Trophoblast cell (in vitro differentiated cells and primary cell): ENCODE measurements at regions not wholly inside any gene's neighbourhood (a gene's known extent, or its start where the extent isn't known, plus 50 kb on each side); places are given as distances from the start of the nearest gene placed in this dataset.

Source experiments
- DNase-seq, 2 donors: peaks; one replicate each; pipeline ENCODE4 v3.0.0-alpha.2; 2016
- H2AFZ ChIP-seq: 2 replicates; pipeline ENCODE4 v1.6.1; 2013; ENCODE audit warnings: low read length, moderate library complexity, mild to moderate bottlenecking; ENCODE audit not compliant: insufficient read depth, poor library complexity
- H2AK5ac ChIP-seq: 2 replicates; pipeline ENCODE4 v1.6.1; 2013; ENCODE audit warnings: mild to moderate bottlenecking, low read length
- H2BK120ac ChIP-seq: 2 replicates; pipeline ENCODE4 v1.6.1; 2013; ENCODE audit warnings: low read length, mild to moderate bottlenecking, moderate library complexity; ENCODE audit not compliant: insufficient read depth, poor library complexity
- H2BK12ac ChIP-seq: 2 replicates; pipeline ENCODE4 v1.6.1; 2013; ENCODE audit warnings: mild to moderate bottlenecking, low read length, moderate library complexity
- H2BK5ac ChIP-seq: 2 replicates; pipeline ENCODE4 v1.6.1; 2013; ENCODE audit warnings: low read length, low read depth, moderate library complexity, mild to moderate bottlenecking; ENCODE audit not compliant: poor library complexity
- H3K14ac ChIP-seq: 2 replicates; pipeline ENCODE4 v1.6.1; 2013; ENCODE audit warnings: mild to moderate bottlenecking, low read length
- H3K18ac ChIP-seq: 2 replicates; pipeline ENCODE4 v1.6.1; 2013; ENCODE audit warnings: mild to moderate bottlenecking, low read length
- H3K23ac ChIP-seq: 2 replicates; pipeline ENCODE4 v1.6.1; 2013; ENCODE audit warnings: low read length
- H3K27ac ChIP-seq: 2 replicates; pipeline ENCODE4 v1.5.1; 2013; ENCODE audit warnings: low read depth, mild to moderate bottlenecking, inconsistent platforms, low read length, moderate library complexity
- H3K27me3 ChIP-seq: 2 replicates; pipeline ENCODE4 v1.6.1; 2013; ENCODE audit warnings: inconsistent platforms, mild to moderate bottlenecking, low read length, moderate library complexity; ENCODE audit not compliant: insufficient read depth
- H3K36me3 ChIP-seq, 2 experiments: 1 replicate in 1 of 2; 2 replicates in 1 of 2; pipeline ENCODE4 v1.6.1; 2013; ENCODE audit warnings: low read length in 2 of 2, mild to moderate bottlenecking in 2 of 2, moderate library complexity in 1 of 2; ENCODE audit not compliant: insufficient read depth in 2 of 2, control insufficient read depth in 1 of 2
- H3K4ac ChIP-seq: 2 replicates; pipeline ENCODE4 v1.6.1; 2013; ENCODE audit warnings: low read depth, mild to moderate bottlenecking, low read length, moderate library complexity
- H3K4me1 ChIP-seq, 2 experiments: 1 replicate in 1 of 2; 2 replicates in 1 of 2; pipeline ENCODE4 v1.6.1; 2013; ENCODE audit warnings: low read length in 2 of 2, mild to moderate bottlenecking in 2 of 2, moderate library complexity in 1 of 2; ENCODE audit not compliant: insufficient read depth in 2 of 2, control insufficient read depth in 1 of 2
- H3K4me2 ChIP-seq: 2 replicates; pipeline ENCODE4 v1.6.1; 2013; ENCODE audit warnings: inconsistent platforms, mild to moderate bottlenecking, low read length, moderate library complexity
- H3K4me3 ChIP-seq: 2 replicates; pipeline ENCODE4 v1.5.1; 2013; ENCODE audit warnings: mild to moderate bottlenecking, low read depth, low read length, inconsistent platforms
- H3K79me1 ChIP-seq: one replicate; pipeline ENCODE4 v1.6.1; 2013; ENCODE audit warnings: low read length
- H3K79me2 ChIP-seq: 2 replicates; pipeline ENCODE4 v1.6.1; 2013; ENCODE audit warnings: low read length, mild to moderate bottlenecking; ENCODE audit not compliant: control insufficient read depth, insufficient read depth, poor library complexity
- H3K9ac ChIP-seq: 2 replicates; pipeline ENCODE4 v1.6.1; 2013; ENCODE audit warnings: mild to moderate bottlenecking, low read length
- H3K9me3 ChIP-seq: 2 replicates; pipeline ENCODE4 v1.6.1; 2013; ENCODE audit warnings: low read depth, mild to moderate bottlenecking, control low read depth, inconsistent platforms, low read length; ENCODE audit not compliant: insufficient read depth
- H4K12ac ChIP-seq: 2 replicates; pipeline ENCODE4 v1.6.1; 2013; ENCODE audit warnings: low read depth, mild to moderate bottlenecking, low read length, moderate library complexity
- H4K8ac ChIP-seq: 2 replicates; pipeline ENCODE4 v1.6.1; 2013; ENCODE audit warnings: low read depth, mild to moderate bottlenecking, low read length, moderate library complexity
- H4K91ac ChIP-seq: one replicate; pipeline ENCODE4 v1.6.1; 2013; ENCODE audit warnings: low read depth, mild to moderate bottlenecking, low read length, moderate library complexity
- WGBS: extraction: QIAGEN DNeasy Blood & Tissue Kit; methylation state at CpG from one replicate; pipeline ENCODE4 v1.1.7; 2013; ENCODE audit warnings: missing lambda C conversion rate; ENCODE audit not compliant: insufficient read length, insufficient coverage; ENCODE audit errors: extremely low coverage; 5-methylcytosine and 5-hydroxymethylcytosine counted together

DNA sequence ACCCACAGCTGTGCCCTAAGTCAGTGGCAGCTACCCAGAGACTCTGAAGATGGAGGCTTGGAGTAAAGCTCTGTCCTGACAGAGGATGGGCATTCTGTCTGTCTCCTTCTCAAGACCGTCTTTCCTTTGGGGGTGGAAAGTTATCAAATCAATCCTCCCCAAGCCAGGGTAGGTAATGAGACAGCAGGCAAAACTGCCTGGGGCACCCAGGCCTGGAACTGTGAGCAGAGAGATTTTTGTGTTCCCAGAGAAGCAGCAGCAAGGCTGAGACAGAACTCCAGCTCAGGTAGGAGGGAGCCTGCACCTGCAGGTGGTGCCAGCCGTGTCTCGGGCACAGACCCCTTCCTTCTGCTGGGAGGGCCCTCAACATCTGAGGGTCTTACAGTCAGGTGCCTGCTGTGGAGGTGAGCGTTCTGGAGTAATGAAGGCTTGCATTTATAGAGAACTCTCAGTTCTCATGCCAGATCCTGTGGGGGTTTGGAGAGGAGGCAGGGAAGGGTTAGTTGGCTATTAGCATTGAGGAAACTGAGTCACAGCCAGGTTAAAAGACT lies 95.6 kb downstream of the RIPK4 start:
- Histone ChIP-seq H4K8ac (no peak overlapping the region), H4K12ac (no peak overlapping the region), H2AFZ (no peak overlapping the region), H3K4me3 (no peak overlapping the region), H3K4ac (no peak overlapping the region), H3K36me3 (no peaks in the 10 kb centered on the region), H4K91ac (no peak overlapping the region), H3K27ac (no peak overlapping the region), H3K79me2 (no peaks in the 10 kb centered on the region), H2AK5ac (no peak overlapping the region), H3K14ac (no peak overlapping the region), H3K9me3 (peaks cover 7% of the 10 kb centered on the region), H3K18ac (no peak overlapping the region), H3K23ac (no peak overlapping the region), H3K27me3 (no peaks in the 10 kb centered on the region), H3K4me1 (no peaks in the 10 kb centered on the region), H2BK120ac (no peak overlapping the region), H3K4me2 (no peak overlapping the region), H2BK5ac (no peak overlapping the region), H3K9ac (no peak overlapping the region), H3K79me1 (no peaks in the 10 kb centered on the region), H2BK12ac (no peak overlapping the region)
- DNase-seq, result no peak
- no CpG with 5 or more reads among the region's 4 CpGs for WGBS

DNA sequence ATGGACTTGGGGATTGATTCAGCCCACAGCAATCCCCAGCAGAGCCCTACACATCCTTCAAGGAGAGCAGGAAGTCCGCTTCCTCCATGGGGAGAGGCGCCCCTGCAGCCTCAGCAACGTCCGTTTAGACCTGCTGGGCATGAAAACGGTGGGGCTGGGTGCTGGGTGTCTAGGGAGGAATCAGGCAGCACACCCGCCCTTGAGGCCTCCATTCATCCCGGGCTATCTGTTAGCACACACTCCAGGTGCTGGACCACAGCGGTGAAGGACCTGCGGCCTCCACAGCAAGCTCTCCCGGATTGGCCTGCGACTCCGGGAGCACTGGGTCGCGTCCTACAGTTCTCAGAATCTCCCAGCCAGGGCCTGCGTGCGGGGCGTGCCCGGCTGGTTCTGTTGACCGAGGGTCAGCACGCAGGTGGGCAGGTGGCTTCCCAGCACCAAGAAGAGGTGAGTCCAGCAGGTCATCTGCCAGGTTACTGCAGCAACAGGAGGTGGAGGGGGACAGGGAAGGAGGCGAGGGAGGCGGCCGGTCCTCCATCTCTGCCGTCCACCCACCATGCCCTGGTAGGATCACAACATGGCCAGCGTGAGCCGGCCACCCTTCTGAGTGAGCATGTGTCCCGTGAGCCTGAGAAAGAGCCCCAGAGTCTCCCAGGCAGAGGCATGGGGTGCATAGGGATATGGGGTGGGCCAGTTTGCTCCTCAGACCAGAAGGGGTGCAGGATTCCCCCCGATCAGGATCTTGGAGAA lies 96.6 kb downstream of the RIPK4 start:
- H2AFZ ChIP-seq, result no peak overlapping the region
- no CpG with 5 or more reads among the region's 28 CpGs for WGBS
- no peak overlapping the region for H2BK12ac ChIP-seq
- H3K27ac ChIP-seq, result no peak overlapping the region
- no peak overlapping the region for H3K23ac ChIP-seq
- H3K4ac ChIP-seq, result no peak overlapping the region
- DNase-seq, result no peak
- no peak overlapping the region for H3K4me2 ChIP-seq
- no peaks in the 10 kb centered on the region for H3K79me2 ChIP-seq
- H2BK120ac ChIP-seq, result no peak overlapping the region
- H3K79me1 ChIP-seq, result no peaks in the 10 kb centered on the region
- no peak overlapping the region for H3K9ac ChIP-seq
- no peak overlapping the region for H3K14ac ChIP-seq
- H3K9me3 ChIP-seq, result peaks cover 11% of the 10 kb centered on the region
- no peaks in the 10 kb centered on the region for H3K36me3 ChIP-seq
- no peak overlapping the region for H2BK5ac ChIP-seq
- no peak overlapping the region for H4K12ac ChIP-seq
- no peak overlapping the region for H2AK5ac ChIP-seq
- H3K4me3 ChIP-seq, result no peak overlapping the region
- H4K91ac ChIP-seq, result no peak overlapping the region
- no peaks in the 10 kb centered on the region for H3K4me1 ChIP-seq
- no peaks in the 10 kb centered on the region for H3K27me3 ChIP-seq
- no peak overlapping the region for H3K18ac ChIP-seq
- no peak overlapping the region for H4K8ac ChIP-seq

DNA sequence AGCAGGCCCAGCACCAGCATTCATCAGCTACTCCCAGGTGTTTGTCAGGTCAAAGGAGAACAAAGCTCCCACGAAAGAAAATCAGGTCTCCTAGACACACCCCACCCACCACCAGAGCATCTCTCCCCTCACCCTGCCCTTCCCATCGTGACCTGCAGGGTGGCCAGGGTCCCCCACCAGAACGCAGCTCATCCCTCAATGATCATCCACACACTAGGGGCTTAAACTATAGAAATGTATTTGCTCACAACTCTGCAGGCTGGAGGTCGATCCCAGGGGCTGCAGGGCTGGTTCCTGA lies 97.4 kb downstream of the RIPK4 start:
- WGBS, result no CpG with 5 or more reads among the region's 4 CpGs
- no peak overlapping the region for H3K18ac ChIP-seq

DNA sequence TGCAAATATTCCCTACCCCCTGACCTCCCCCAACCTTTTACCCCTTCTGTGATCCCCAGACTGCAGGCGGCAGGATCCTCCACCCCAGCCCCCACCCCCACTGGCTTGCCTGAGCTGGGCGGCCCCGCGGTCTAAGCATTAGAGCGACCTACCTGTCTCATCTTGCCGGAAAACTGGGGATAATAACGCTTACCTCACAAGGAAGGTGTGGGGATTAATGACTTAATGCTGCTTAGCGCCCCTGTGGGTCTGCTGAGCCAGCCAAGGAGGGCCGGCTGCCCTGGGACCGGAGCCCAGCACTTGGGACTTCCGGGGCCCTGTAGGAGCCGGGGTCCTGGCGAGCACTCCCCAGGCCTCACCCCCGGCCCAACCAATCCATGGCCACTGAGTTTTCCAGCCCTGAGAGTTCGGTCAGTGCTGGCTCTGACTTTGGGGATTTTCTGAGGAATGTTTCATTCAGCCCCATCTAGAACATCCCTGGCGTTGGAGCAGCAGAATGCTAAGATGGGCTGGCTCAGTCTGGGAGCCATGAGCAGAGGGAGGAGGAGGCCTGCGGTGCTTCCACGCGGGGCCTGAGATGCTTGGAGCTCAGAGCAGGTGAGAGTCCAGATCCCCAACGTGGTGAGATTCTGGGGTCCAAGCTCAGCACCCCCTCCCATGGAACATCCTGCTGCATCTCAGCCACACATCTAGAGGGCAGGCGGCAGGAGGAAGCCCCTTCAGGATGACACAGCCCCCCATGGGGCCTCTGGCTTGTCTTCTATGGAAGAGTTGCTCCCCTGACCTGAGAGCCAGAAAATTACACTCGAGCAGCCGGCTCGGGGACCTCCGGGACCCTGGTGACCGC lies 97.9 kb downstream of the RIPK4 start:
- H3K4ac ChIP-seq, result no peak overlapping the region
- H3K27ac ChIP-seq, result no peak overlapping the region
- peaks cover 11 to 12% of the 10 kb centered on the region in 2 experiments for H3K4me1 ChIP-seq
- peaks cover 11% of the 10 kb centered on the region for H3K9me3 ChIP-seq
- H2AK5ac ChIP-seq, result no peak overlapping the region
- no peak overlapping the region for H2BK12ac ChIP-seq
- no peaks in the 10 kb centered on the region for H3K27me3 ChIP-seq
- H4K91ac ChIP-seq, result no peak overlapping the region
- H3K4me3 ChIP-seq, result no peak overlapping the region
- H4K8ac ChIP-seq, result no peak overlapping the region
- H3K36me3 ChIP-seq, result no peaks in the 10 kb centered on the region
- H3K14ac ChIP-seq, result no peak overlapping the region
- H3K9ac ChIP-seq, result no peak overlapping the region
- H3K23ac ChIP-seq, result no peak overlapping the region
- H3K18ac ChIP-seq, result no peak overlapping the region
- H3K79me2 ChIP-seq, result no peaks in the 10 kb centered on the region
- no peak overlapping the region for H2BK120ac ChIP-seq
- H3K4me2 ChIP-seq, result no peak overlapping the region
- peaks cover 2% of the 10 kb centered on the region for H3K79me1 ChIP-seq
- no CpG with 5 or more reads among the region's 26 CpGs for WGBS
- no peak for DNase-seq
- no peak overlapping the region for H2BK5ac ChIP-seq
- H4K12ac ChIP-seq, result no peak overlapping the region
- no peak overlapping the region for H2AFZ ChIP-seq

More for the DNA sequence above, 97.4 kb downstream of the RIPK4 start:
- Histone ChIP-seq H3K36me3 (no peaks in the 10 kb centered on the region), H3K27me3 (no peaks in the 10 kb centered on the region), H2AFZ (no peak overlapping the region), H3K23ac (no peak overlapping the region), H3K4ac (no peak overlapping the region), H2BK5ac (no peak overlapping the region), H2BK12ac (no peak overlapping the region), H3K79me1 (peaks cover under 1% of the 10 kb centered on the region), H3K14ac (no peak overlapping the region), H3K9me3 (peaks cover 11% of the 10 kb centered on the region), H3K4me2 (no peak overlapping the region), H3K27ac (no peak overlapping the region), H4K91ac (no peak overlapping the region), H4K12ac (no peak overlapping the region), H3K9ac (no peak overlapping the region), H3K79me2 (no peaks in the 10 kb centered on the region), H2BK120ac (no peak overlapping the region), H3K4me3 (no peak overlapping the region), H2AK5ac (no peak overlapping the region), H3K4me1 (peaks cover 5 to 7% of the 10 kb centered on the region in 2 experiments), H4K8ac (no peak overlapping the region)
- no peak for DNase-seq
